Fibroblast of villous mesenchyme (primary cell): ENCODE measurements at regions not wholly inside any gene's neighbourhood (a gene's known extent, or its start where the extent isn't known, plus 50 kb on each side); places are given as distances from the start of the nearest gene placed in this dataset.
A peak's percentile ranks its signal among the peaks of the same experiment; 100 is the strongest.

ENCODE experiments used
- DNase-seq: peaks from one replicate; pipeline ENCODE4 v3.0.0-alpha.2; 2010; ENCODE audit warnings: low read depth
- H3K4me3 ChIP-seq: 2 replicates; pipeline ENCODE4 v1.5.1; 2011; ENCODE audit warnings: low read depth, mild to moderate bottlenecking, low read length
- TF ChIP-seq, protein P1 (sequence below): IDR thresholded peaks from 2 replicates; pipeline ENCODE4 v1.5.1; 2012; ENCODE audit warnings: low read depth, mild to moderate bottlenecking, low read length; ENCODE audit not compliant: insufficient read depth

DNA sequence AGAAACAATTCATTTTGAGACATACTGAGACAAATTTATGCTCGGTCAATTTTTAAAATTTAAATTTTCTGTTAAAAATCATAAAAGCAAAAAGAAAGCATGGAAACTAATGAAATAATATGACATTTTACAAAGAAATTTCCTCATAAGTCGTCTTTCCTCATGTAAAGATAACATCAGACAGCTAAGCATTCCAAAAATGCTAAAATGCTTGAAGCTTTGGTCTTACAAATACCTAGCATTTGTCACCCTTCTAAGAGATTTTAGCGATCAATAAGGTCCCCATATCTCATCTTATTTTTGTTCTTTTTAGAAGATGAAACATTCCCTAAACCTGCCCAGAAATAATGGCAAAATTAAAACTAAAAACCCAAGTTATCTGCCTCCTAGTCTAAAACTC lies 68.5 kb upstream of the FREM2 start:
- no peak for DNase-seq
- no peak overlapping the region for H3K4me3 ChIP-seq
- TF ChIP-seq, protein P1, sequence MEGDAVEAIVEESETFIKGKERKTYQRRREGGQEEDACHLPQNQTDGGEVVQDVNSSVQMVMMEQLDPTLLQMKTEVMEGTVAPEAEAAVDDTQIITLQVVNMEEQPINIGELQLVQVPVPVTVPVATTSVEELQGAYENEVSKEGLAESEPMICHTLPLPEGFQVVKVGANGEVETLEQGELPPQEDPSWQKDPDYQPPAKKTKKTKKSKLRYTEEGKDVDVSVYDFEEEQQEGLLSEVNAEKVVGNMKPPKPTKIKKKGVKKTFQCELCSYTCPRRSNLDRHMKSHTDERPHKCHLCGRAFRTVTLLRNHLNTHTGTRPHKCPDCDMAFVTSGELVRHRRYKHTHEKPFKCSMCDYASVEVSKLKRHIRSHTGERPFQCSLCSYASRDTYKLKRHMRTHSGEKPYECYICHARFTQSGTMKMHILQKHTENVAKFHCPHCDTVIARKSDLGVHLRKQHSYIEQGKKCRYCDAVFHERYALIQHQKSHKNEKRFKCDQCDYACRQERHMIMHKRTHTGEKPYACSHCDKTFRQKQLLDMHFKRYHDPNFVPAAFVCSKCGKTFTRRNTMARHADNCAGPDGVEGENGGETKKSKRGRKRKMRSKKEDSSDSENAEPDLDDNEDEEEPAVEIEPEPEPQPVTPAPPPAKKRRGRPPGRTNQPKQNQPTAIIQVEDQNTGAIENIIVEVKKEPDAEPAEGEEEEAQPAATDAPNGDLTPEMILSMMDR: no peak

DNA sequence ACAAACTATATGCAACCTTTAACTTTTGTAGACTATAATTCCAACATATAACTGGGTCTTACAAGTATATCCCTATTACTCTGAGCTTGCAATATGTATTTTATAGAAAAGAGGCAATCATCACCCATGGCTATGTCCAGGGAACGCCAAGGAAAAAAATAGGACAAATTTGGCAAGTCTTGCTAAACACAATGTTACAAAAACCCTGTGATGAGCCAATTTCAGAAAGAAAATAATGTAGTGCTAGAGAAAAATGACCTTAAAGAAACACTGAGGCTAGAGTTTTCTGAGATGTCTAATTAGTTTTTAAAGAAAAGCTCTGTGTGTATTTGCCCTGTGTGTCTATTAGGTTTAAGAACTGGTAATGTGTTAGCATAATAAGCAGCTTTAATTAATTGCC lies 68.0 kb upstream of the FREM2 start:
- DNase-seq: no peak

DNA sequence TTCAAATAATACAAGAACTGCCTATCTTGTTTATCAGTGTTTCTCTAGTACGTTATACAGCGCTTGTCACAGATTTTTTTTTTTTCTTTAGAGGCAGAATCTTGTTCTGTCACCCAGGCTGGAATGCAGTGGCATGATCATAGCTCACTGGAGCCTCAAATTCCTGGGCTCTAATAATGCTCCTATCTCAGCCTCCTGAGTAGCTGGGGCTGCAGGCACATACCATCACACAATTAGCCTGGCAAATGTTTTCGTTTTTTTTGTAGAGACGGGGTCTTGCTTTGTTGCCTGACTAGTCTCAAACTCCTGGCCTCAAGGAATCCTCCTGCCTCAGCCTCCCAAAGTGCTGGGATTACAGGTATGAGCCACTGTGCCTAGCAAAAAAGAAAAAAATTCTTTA lies 66.0 kb upstream of the FREM2 start:
- H3K4me3 ChIP-seq: no peak overlapping the region
- TF ChIP-seq, protein P1: no peak
- no peak for DNase-seq

More for the DNA sequence above, 68.0 kb upstream of the FREM2 start:
- TF ChIP-seq, protein P1: no peak
- H3K4me3 ChIP-seq: no peak overlapping the region

DNA sequence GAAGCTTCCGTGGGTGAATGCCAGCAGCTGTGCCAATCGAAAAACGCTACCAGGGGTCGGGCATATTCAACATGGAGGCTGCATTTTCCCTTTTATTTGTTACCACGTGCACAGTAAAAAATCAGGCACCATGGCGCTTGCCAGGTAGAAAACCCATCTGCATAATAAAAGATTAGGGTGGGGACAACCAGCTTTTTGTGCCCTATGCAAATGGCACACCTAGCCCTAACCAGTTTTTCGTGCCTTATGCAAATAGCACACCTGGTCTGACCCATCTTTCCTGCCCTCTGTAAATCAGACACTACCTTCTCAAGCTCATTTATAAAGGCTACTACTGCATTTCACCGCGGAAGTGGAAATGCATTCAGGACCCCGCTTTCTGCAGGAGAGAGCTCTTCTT lies 62.1 kb upstream of the FREM2 start:
- TF ChIP-seq, protein P1: no peak
- no peak for DNase-seq
- no peak overlapping the region for H3K4me3 ChIP-seq

DNA sequence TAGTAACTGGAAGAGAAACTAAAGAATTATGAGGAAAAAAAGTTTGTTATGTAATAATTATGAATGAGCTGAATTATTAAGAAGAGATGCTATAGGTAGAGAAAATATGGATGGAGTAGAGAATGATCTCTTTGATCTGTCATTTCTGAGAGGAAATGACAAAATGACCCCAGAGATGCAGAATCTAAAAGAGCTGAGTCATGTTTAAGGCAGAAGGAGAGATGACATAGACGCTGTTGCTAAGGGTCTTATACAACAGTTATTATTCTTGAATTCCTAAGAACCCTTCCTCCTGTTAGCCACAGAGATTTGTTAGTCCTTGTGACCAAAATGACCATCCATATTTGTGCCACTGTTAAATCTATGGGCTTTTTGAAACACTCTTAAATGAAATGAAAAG lies 58.3 kb upstream of the FREM2 start:
- TF ChIP-seq, protein P1: no peak
- no peak for DNase-seq
- no peak overlapping the region for H3K4me3 ChIP-seq

DNA sequence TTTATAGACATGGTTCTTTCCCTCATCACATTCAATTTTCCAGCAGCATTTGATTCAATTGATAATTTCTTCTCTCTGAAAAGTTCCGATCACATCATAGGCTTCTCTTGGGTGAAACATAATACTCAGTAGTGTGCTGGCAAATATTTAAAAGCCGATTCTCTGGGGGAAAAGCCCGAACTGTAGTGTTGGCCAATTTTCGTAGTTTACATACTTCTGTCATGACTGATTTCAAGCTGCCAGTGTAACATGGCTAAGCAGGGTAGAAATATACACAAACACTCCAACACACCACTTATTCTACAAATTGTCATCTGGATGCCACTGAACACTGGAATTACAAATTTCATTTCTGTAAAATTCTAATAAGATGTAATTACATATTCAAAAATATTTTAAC lies 56.1 kb upstream of the FREM2 start:
- DNase-seq: peak; percentile 17
- no peak overlapping the region for H3K4me3 ChIP-seq
- TF ChIP-seq, protein P1: no peak

DNA sequence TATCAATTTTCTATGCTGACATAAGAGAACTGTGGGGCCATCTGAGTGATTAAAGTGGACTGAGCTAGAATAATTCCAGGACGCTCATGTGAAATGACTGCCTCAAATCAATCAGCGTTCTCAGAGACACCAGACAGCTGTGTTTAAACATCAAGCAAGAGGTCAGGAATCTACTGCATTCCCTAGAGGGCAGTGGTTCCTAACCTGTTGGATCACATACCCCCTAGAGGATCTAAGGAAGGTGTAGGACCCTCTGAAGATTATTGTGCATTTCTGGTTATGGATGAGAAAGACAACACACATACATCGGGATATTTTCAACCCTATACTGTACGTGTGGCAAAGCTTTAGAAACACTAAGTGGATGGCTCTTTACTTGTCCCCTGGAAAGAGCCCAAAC lies 51.8 kb upstream of the FREM2 start:
- TF ChIP-seq, protein P1: no peak
- DNase-seq: no peak
- H3K4me3 ChIP-seq: no peak overlapping the region
